Brain microvascular endothelial cell (primary cell): ENCODE measurements at regions not wholly inside any gene's neighbourhood (a gene's known extent, or its start where the extent isn't known, plus 50 kb on each side); places are given as distances from the start of the nearest gene placed in this dataset.
"Not testable (repeated sequence)": the region's sequence is repeated elsewhere in the genome, so short reads cannot be mapped to it uniquely, and the experiment has no call there.

Experiments
- DNase-seq: peaks from one replicate; pipeline ENCODE4 v3.0.0-alpha.2; 2020
- H3K27ac ChIP-seq: fragments of 250-450 bp; sonication (Bioruptor Pico); 2 replicates; pipeline ENCODE4 v1.5.1; 2020; ENCODE audit warnings: mild to moderate bottlenecking, moderate library complexity
- H3K27me3 ChIP-seq: fragments of 250-450 bp; sonication (Bioruptor Pico); replicated peaks from 2 replicates; pipeline ENCODE4 v1.5.1; 2020; ENCODE audit warnings: mild to moderate bottlenecking
- H3K36me3 ChIP-seq: fragments of 250-450 bp; sonication (Bioruptor Pico); replicated peaks from 2 replicates; pipeline ENCODE4 v1.5.1; 2020; ENCODE audit warnings: mild to moderate bottlenecking
- H3K4me3 ChIP-seq: 2 replicates; pipeline ENCODE4 v1.5.1; 2011; ENCODE audit warnings: low read depth, mild to moderate bottlenecking, control low read depth, low read length, moderate library complexity
- in situ Hi-C: cut with HindIII; loops from 2 replicates; pipeline ENCODE4 v1.10.0; 2017; ENCODE audit warnings: low sequenced_read_pairs, low pct_ligation_motif_present
- TF ChIP-seq, protein P1 (sequence below): IDR thresholded peaks from 2 replicates; pipeline ENCODE4 v1.5.1; 2011; ENCODE audit warnings: low read depth, mild to moderate bottlenecking, moderate library complexity, low read length, control low read depth, inconsistent platforms; ENCODE audit errors: missing control alignments

GRCh38 chr11:50192743-50193142, 160.1 kb downstream of the OR4C45 start:
- Histone ChIP-seq H3K36me3 (no peaks in the 10 kb centered on the region), H3K4me3 (no peak overlapping the region), H3K27ac (no peak overlapping the region), H3K27me3 (no peaks in the 10 kb centered on the region)
- DNase-seq = no peak
- TF ChIP-seq, protein P1, sequence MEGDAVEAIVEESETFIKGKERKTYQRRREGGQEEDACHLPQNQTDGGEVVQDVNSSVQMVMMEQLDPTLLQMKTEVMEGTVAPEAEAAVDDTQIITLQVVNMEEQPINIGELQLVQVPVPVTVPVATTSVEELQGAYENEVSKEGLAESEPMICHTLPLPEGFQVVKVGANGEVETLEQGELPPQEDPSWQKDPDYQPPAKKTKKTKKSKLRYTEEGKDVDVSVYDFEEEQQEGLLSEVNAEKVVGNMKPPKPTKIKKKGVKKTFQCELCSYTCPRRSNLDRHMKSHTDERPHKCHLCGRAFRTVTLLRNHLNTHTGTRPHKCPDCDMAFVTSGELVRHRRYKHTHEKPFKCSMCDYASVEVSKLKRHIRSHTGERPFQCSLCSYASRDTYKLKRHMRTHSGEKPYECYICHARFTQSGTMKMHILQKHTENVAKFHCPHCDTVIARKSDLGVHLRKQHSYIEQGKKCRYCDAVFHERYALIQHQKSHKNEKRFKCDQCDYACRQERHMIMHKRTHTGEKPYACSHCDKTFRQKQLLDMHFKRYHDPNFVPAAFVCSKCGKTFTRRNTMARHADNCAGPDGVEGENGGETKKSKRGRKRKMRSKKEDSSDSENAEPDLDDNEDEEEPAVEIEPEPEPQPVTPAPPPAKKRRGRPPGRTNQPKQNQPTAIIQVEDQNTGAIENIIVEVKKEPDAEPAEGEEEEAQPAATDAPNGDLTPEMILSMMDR = no peak
- in situ Hi-C loops = no loop called here

- DNase-seq = no peak
- no peak overlapping the region for H3K4me3 ChIP-seq
- in situ Hi-C loops = no loop called here
- H3K27ac ChIP-seq = no peak overlapping the region
- TF ChIP-seq, protein P1 = no peak
- no peaks in the 10 kb centered on the region for H3K36me3 ChIP-seq
- no peaks in the 10 kb centered on the region for H3K27me3 ChIP-seq
These were observed 181.7 kb downstream of the OR4C45 start for GRCh38 chr11:50214376-50214775.

DNA sequence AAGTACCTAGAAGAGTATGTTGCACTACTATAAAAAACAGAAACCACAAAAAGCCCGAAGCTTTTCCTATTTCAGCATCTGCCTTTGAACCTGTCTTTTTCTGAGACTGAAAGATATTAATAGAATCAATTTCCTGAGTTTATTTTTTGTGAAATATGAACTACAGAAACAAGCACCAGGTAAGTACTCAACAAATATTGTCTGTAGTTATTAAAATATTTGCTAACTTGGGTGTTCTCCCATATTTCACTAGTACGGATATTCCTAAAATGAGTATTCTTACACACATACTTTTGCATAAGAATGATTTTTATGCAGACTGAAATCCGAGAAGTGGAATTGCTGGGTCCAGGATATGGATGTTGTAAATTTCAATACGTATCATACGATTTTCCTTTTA, 188.0 kb downstream of the OR4C45 start:
- in situ Hi-C loops = no loop called here
- no peaks in the 10 kb centered on the region for H3K27me3 ChIP-seq
- TF ChIP-seq, protein P1 = no peak
- no peak for DNase-seq
- H3K27ac ChIP-seq = no peak overlapping the region
- H3K4me3 ChIP-seq = no peak overlapping the region
- no peaks in the 10 kb centered on the region for H3K36me3 ChIP-seq

- in situ Hi-C loops, H3K27ac ChIP-seq, DNase-seq, H3K36me3 ChIP-seq, H3K27me3 ChIP-seq, H3K4me3 ChIP-seq: not testable (repeated sequence)
These were observed 205.7 kb downstream of the OR4C45 start for GRCh38 chr11:50238368-50238767.

GRCh38 chr11:50246183-50246582, 213.5 kb downstream of the OR4C45 start:
- DNase-seq = no peak
- TF ChIP-seq, protein P1 = no peak
- in situ Hi-C loops = no loop called here
- H3K27me3 ChIP-seq = no peaks in the 10 kb centered on the region
- no peaks in the 10 kb centered on the region for H3K36me3 ChIP-seq
- no peak overlapping the region for H3K27ac ChIP-seq
- no peak overlapping the region for H3K4me3 ChIP-seq

GRCh38 chr11:50246699-50247098, 214.0 kb downstream of the OR4C45 start:
- in situ Hi-C loops = no loop called here
- no peak for DNase-seq
- Histone ChIP-seq H3K27me3 (no peaks in the 10 kb centered on the region), H3K4me3 (no peak overlapping the region), H3K36me3 (no peaks in the 10 kb centered on the region), H3K27ac (no peak overlapping the region)
- TF ChIP-seq, protein P1 = no peak
